T-cell (primary cell): ENCODE measurements at regions not wholly inside any gene's neighbourhood (a gene's known extent, or its start where the extent isn't known, plus 50 kb on each side); places are given as distances from the start of the nearest gene placed in this dataset.

Experiments used
- ATAC-seq, 4 experiments: fragments of 200-7000 bp in 3 of 4; fragments of 150-1000 bp in 1 of 4; cut with Tn5 transposase; replicated peaks in 1 of 4; 1 replicate in 3 of 4; 2 replicates in 1 of 4; pipeline ENCODE4 v1.10.0; 2021; ENCODE audit warnings: moderate library complexity in 3 of 4, mild to moderate bottlenecking in 2 of 4, moderate number of reproducible peaks in 1 of 4
- CTCF ChIA-PET, 2 donors: fragments of 300-600 bp; sonication (Branson Sonifier 250); formaldehyde crosslinking; loops; one replicate each; lab custom pipeline; 2022; ENCODE audit warnings: antibody characterized with exemption in 2 of 2; lab: Charles Lee
- POLR2A ChIA-PET, 2 donors: fragments of 300-600 bp; sonication (Branson Sonifier 250); formaldehyde crosslinking; loops; one replicate each; lab custom pipeline; 2022; ENCODE audit warnings: antibody characterized with exemption in 2 of 2; lab: Charles Lee
- DNase-seq, 35 experiments: peaks; one replicate each; pipeline versions ENCODE4 v3.0.0 to v3.0.0-alpha.2; 2013 to 2023
- H3K27ac ChIP-seq: one replicate; pipeline ENCODE4 v1.5.1; 2013; ENCODE audit warnings: low read length
- H3K27me3 ChIP-seq, 2 experiments: replicated peaks in 1 of 2; 1 replicate in 1 of 2; 2 replicates in 1 of 2; pipeline versions ENCODE4 v1.6.1 to v1.7.0; 2013; ENCODE audit warnings: low read length in 1 of 2, mixed read lengths in 1 of 2; ENCODE audit not compliant: control insufficient read depth in 2 of 2, insufficient read depth in 2 of 2; ENCODE audit errors: extremely low read depth in 1 of 2
- H3K36me3 ChIP-seq, 2 donors: 1 replicate in 1 of 2; 2 replicates in 1 of 2; pipeline versions ENCODE4 v1.6.1 to v1.7.0; 2013; ENCODE audit warnings: low read length in 1 of 2; ENCODE audit not compliant: control insufficient read depth in 2 of 2, insufficient read depth in 1 of 2; ENCODE audit errors: extremely low read depth in 1 of 2
- H3K4me1 ChIP-seq, 2 experiments: 1 replicate in 1 of 2; 2 replicates in 1 of 2; pipeline versions ENCODE4 v1.6.1 to v1.7.0; 2013; ENCODE audit warnings: low read length in 2 of 2, mixed read lengths in 1 of 2; ENCODE audit not compliant: insufficient read depth in 2 of 2, control insufficient read depth in 1 of 2; ENCODE audit errors: extremely low read depth in 1 of 2
- H3K4me3 ChIP-seq, 2 donors: 1 replicate in 1 of 2; 2 replicates in 1 of 2; pipeline versions ENCODE4 v1.5.1 to v1.7.0; 2013; ENCODE audit warnings: mild to moderate bottlenecking in 2 of 2, low read length in 1 of 2, moderate library complexity in 1 of 2; ENCODE audit not compliant: control insufficient read depth in 1 of 2; ENCODE audit errors: extremely low read depth in 1 of 2
- H3K9me3 ChIP-seq: 2 replicates; pipeline ENCODE4 v1.7.0; 2013
- H3K27ac Mint-ChIP-seq, 2 donors: one replicate each; pipeline ENCODE4 v1.8.0; 2020 to 2021; ENCODE audit warnings: mild to moderate bottlenecking in 2 of 2, mixed read lengths in 2 of 2
- H3K27me3 Mint-ChIP-seq, 2 donors: one replicate each; pipeline ENCODE4 v1.8.0; 2021 to 2022; ENCODE audit warnings: mixed read lengths in 2 of 2
- H3K36me3 Mint-ChIP-seq: one replicate; pipeline ENCODE4 v1.8.0; 2021; ENCODE audit warnings: mixed read lengths
- H3K4me1 Mint-ChIP-seq, 3 donors: one replicate each; pipeline ENCODE4 v1.8.0; 2020 to 2022; ENCODE audit warnings: mixed read lengths in 3 of 3, mild to moderate bottlenecking in 1 of 3
- H3K4me3 Mint-ChIP-seq, 3 donors: one replicate each; pipeline ENCODE4 v1.8.0; 2020 to 2022; ENCODE audit warnings: mild to moderate bottlenecking in 3 of 3, mixed read lengths in 3 of 3, moderate library complexity in 3 of 3
- H3K9me3 Mint-ChIP-seq, 3 donors: one replicate each; pipeline ENCODE4 v1.8.0; 2020 to 2022; ENCODE audit warnings: mixed read lengths in 3 of 3
- WGBS: methylation state at CpG from one replicate; pipeline ENCODE4 v1.1.5; 2013; ENCODE audit warnings: missing lambda C conversion rate; ENCODE audit not compliant: insufficient coverage; 5-methylcytosine and 5-hydroxymethylcytosine counted together

DNA sequence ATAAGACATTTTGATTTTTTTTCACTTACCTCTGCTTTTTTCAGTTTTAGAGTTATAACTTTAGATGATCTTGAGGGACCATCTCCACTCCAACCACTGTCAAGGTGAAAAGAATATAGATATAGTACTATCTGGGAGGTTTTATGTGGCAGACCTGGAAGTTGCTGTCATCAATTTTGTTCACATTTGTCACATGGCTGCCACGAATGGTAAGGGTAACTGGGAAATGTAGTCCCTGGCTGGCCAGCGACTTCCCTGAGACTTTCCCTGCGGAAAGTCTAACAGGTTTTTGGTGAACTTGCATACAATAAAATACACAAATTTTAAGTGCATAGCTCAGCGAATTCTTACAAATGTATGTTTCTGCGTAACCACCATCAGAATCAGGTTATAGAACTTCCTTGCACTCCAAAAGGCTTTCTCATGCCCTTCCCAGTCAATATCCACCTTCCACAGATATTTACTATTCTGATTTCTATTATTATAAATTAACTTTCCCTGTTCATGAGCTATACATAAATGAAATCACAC lies 121.5 kb downstream of the MAT2B start:
- WGBS = 64% methylated on average over 4 of the region's 5 CpGs
- POLR2A ChIA-PET = no interaction called here
- H3K9me3 Mint-ChIP-seq = no peaks in the 10 kb centered on the region

DNA sequence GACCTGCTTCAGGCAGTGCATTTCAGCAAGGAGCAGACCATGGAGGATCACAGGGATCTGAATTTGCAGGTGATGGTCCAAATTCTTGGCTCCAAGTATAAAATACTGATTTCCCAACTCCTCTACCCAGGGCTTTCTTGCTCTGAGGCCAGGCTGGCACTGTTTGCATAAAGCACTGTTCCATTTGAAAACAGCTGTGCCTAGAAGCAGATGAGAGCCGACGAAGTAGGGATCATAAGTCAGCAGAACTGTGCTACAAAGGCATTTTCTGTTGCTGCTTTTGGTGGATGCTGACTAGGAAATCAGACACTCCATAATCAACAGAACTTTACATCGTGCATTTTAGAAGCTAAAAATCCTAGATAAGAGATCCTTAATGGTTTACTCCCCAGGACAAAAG lies 126.4 kb downstream of the MAT2B start:
- Mint-ChIP-seq H3K9me3 (no peaks in the 10 kb centered on the region), H3K36me3 (no peaks in the 10 kb centered on the region), H3K4me1 (no peaks in the 10 kb centered on the region), H3K27ac (no peak overlapping the region), H3K27me3 (peaks cover 8 to 10% of the 10 kb centered on the region in 2 donors), H3K4me3 (no peak overlapping the region)
- H3K27ac ChIP-seq = no peak overlapping the region
- ChIA-PET POLR2A (no interaction called here), CTCF (no interaction called here)
- 93% methylated on average over 2 of the region's 3 CpGs for WGBS
- no peak for DNase-seq
- no peak overlapping the region for H3K4me3 ChIP-seq
- no peak for ATAC-seq
- no peaks in the 10 kb centered on the region for H3K4me1 ChIP-seq
- peaks cover 0 to 3% of the 10 kb centered on the region in 2 experiments for H3K27me3 ChIP-seq
- H3K36me3 ChIP-seq = no peaks in the 10 kb centered on the region
- no peaks in the 10 kb centered on the region for H3K9me3 ChIP-seq

More for the DNA sequence above, 121.5 kb downstream of the MAT2B start:
- Histone ChIP-seq H3K27ac (no peak overlapping the region), H3K27me3 (no peaks in the 10 kb centered on the region), H3K4me3 (no peak overlapping the region), H3K36me3 (no peaks in the 10 kb centered on the region), H3K4me1 (no peaks in the 10 kb centered on the region), H3K9me3 (no peaks in the 10 kb centered on the region)
- DNase-seq (no peak), ATAC-seq (no peak)
- Mint-ChIP-seq H3K27ac (no peak overlapping the region), H3K27me3 (no peaks in the 10 kb centered on the region), H3K4me1 (no peaks in the 10 kb centered on the region), H3K36me3 (no peaks in the 10 kb centered on the region), H3K4me3 (no peak overlapping the region)
- CTCF ChIA-PET = no interaction called here

DNA sequence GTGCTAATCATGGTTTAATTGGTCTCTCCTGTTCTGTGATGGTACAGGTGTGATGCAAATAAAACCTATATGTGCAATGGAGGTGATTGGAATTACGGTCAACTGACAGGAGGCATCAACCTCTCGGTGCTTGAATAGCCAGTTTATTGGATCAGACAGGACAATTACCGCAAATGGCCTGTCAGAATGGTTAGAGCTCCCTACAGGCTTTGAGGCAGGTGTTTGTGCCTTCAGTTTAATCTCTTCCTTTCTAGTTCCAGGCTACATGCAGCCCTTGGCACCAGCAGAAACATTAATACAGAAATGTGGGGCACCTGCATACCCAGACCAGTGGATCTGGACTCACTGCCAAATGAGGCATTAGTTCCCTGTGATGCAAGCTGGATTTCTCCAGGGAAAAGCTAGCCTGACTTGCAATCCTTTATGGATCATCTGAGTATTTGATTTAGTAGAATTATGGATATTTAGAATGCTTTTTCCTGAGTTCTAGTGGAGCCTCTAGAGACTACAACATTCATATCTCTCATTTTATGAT lies 128.6 kb downstream of the MAT2B start:
- H3K27ac Mint-ChIP-seq = no peak overlapping the region
- peaks cover 8 to 14% of the 10 kb centered on the region in 2 donors for H3K27me3 Mint-ChIP-seq
- H3K27me3 ChIP-seq = peaks cover 0 to 3% of the 10 kb centered on the region in 2 experiments
- WGBS = 76% methylated on average over 3 of the region's 3 CpGs
- no peaks in the 10 kb centered on the region for H3K4me1 ChIP-seq
- no peak overlapping the region for H3K27ac ChIP-seq
- no peaks in the 10 kb centered on the region for H3K4me1 Mint-ChIP-seq
- no peak for DNase-seq
- ATAC-seq = no peak
- H3K36me3 Mint-ChIP-seq = no peaks in the 10 kb centered on the region
- POLR2A ChIA-PET = no interaction called here
- H3K9me3 Mint-ChIP-seq = peaks cover 0 to 4% (median 3%) of the 10 kb centered on the region in 3 donors
- H3K4me3 Mint-ChIP-seq = no peak overlapping the region
- no peaks in the 10 kb centered on the region for H3K9me3 ChIP-seq
- no peaks in the 10 kb centered on the region for H3K36me3 ChIP-seq
- CTCF ChIA-PET = no interaction called here
- H3K4me3 ChIP-seq = no peak overlapping the region

DNA sequence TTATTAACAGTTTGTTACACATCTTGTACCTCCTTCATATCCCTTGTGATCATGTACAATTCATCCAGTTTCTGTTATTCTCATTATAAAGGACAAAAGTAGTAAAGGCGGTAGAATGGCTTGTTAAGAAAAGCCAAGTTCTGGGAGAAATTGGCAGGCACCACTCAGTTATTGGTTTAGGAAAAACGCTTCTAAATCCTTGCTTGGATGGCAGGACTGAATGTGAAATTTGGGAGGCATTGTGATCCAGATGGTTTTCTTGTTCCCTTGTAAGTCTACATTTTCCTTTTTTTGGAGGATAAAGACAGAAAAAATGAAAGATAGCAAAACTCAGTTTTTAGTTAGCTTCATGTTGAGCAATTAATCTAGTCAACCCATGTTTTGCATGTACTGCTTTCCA lies 130.2 kb downstream of the MAT2B start:
- Histone ChIP-seq H3K4me3 (no peak overlapping the region), H3K4me1 (no peaks in the 10 kb centered on the region), H3K36me3 (no peaks in the 10 kb centered on the region), H3K9me3 (no peaks in the 10 kb centered on the region), H3K27me3 (peaks cover 0 to 3% of the 10 kb centered on the region in 2 experiments), H3K27ac (no peak overlapping the region)
- no peak overlapping the region for H3K4me3 Mint-ChIP-seq
- POLR2A ChIA-PET = no interaction called here
- DNase-seq = no peak
- H3K36me3 Mint-ChIP-seq = no peaks in the 10 kb centered on the region
- H3K27ac Mint-ChIP-seq = no peak overlapping the region
- CTCF ChIA-PET = interaction anchor here in 1 of 2 donors (0.7 kb wide), 1 partner anchor 309 kb away, joined by 3 read pairs; no protein-coding TSS in a partner anchor
- H3K4me1 Mint-ChIP-seq = no peaks in the 10 kb centered on the region
- no peak for ATAC-seq
- peaks cover 8 to 14% of the 10 kb centered on the region in 2 donors for H3K27me3 Mint-ChIP-seq
- WGBS = no CpG with 5 or more reads among the region's 2 CpGs
- H3K9me3 Mint-ChIP-seq = peaks cover 0 to 4% (median 3%) of the 10 kb centered on the region in 3 donors

DNA sequence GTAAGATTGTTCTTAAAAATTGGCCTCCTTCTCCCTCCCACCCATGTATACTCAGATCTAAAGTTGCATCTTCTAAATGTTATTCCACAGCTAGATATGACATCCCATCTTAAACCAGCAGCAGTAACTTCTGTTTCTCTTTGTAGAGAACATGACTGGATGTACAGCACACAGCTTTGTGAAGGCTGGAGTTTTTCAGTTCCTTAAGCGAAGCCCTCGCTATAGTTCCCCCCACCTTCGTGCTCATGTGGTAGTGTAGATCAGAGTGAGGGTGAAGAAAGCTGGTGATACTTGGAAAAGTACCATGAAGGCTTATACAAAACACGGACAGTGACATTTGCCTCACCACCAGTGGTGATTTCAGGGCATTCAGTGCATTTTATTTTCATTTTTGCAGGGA lies 137.5 kb downstream of the MAT2B start:
- Mint-ChIP-seq H3K9me3 (peaks cover 0 to 2% (median under 1%) of the 10 kb centered on the region in 3 donors), H3K27ac (no peak overlapping the region), H3K36me3 (no peaks in the 10 kb centered on the region), H3K4me3 (no peak overlapping the region), H3K4me1 (no peaks in the 10 kb centered on the region), H3K27me3 (peaks cover 0 to 2% of the 10 kb centered on the region in 2 donors)
- no peaks in the 10 kb centered on the region for H3K36me3 ChIP-seq
- H3K27ac ChIP-seq = no peak overlapping the region
- H3K27me3 ChIP-seq = no peaks in the 10 kb centered on the region
- H3K9me3 ChIP-seq = no peaks in the 10 kb centered on the region
- no peaks in the 10 kb centered on the region for H3K4me1 ChIP-seq
- ATAC-seq = no peak
- WGBS = no CpG with 5 or more reads among the region's 4 CpGs
- CTCF ChIA-PET = no interaction called here
- POLR2A ChIA-PET = no interaction called here
- no peak overlapping the region for H3K4me3 ChIP-seq
- no peak for DNase-seq

DNA sequence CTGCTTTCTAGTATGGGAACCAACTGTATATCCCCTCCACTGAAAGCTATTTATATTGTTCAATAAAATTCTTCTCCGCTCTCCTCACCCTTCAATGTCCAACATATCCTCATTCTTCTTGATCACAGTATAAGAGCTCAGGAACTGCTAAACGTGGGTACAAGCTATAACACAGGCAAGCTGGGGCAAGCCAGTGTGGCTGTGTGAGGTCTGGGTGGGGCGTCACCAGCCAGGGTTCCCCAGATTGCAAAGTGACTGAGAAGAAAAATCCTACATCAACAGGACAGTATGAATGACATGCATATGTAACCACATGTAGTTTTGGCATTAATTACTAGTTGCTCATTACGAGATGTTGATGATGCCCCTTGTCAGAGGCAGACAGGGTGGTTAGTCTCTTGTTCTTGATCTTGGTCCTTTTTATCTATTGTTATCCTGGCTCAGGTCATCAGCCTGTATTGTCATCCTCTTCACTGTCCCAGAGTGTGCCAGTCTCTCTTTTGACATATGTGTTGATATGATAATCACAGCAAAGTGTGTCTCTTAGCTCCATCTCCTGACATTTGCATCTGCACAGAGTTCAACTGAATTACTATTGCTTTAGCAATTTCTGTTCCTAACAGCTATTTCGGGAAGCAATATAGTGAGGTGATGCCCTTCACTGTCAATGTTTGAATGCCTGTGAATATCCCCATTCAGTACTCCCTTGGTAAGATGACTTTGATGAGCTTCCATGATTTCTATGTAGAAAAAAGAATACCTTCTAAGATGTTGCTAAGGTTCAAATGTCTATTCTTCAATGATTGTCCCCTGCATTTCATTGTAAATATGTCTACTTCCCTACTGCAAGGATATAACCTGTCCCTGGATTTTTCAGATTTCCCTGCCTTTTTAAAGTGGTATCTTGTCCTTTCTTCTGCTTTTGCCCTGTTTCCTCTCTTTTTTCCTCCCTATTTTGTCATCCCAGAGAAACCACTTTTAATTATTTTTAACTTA lies 140.3 kb downstream of the MAT2B start:
- Mint-ChIP-seq H3K9me3 (no peaks in the 10 kb centered on the region), H3K27ac (no peak overlapping the region), H3K36me3 (no peaks in the 10 kb centered on the region), H3K4me1 (no peaks in the 10 kb centered on the region), H3K4me3 (no peak overlapping the region), H3K27me3 (no peaks in the 10 kb centered on the region)
- no peaks in the 10 kb centered on the region for H3K9me3 ChIP-seq
- H3K4me1 ChIP-seq = no peaks in the 10 kb centered on the region
- CTCF ChIA-PET = no interaction called here
- H3K4me3 ChIP-seq = no peak overlapping the region
- POLR2A ChIA-PET = no interaction called here
- no peak overlapping the region for H3K27ac ChIP-seq
- no peak for ATAC-seq
- H3K36me3 ChIP-seq = no peaks in the 10 kb centered on the region
- WGBS = 71% methylated on average over 1 of the region's 5 CpGs
- DNase-seq = no peak
- H3K27me3 ChIP-seq = no peaks in the 10 kb centered on the region
